NCI-H1694 (cell line): ENCODE measurements at regions not wholly inside any gene's neighbourhood (a gene's known extent, or its start where the extent isn't known, plus 50 kb on each side); places are given as distances from the start of the nearest gene placed in this dataset.
"Not testable (repeated sequence)": the region's sequence is repeated elsewhere in the genome, so short reads cannot be mapped to it uniquely, and the experiment has no call there.

Experiments
- DNase-seq: peaks from one replicate; lab custom pipeline; 2025; lab: John Stamatoyannopoulos, UW

GRCh38 chr3:153268564-153269279, 106.7 kb downstream of the RAP2B start:
- DNase-seq: no peak

GRCh38 chr3:153269730-153270129, 107.7 kb downstream of the RAP2B start:
- DNase-seq: no peak

GRCh38 chr3:153273217-153273616, 111.2 kb downstream of the RAP2B start:
- DNase-seq: no peak

- DNase-seq: no peak
Observed at GRCh38 chr3:153273767-153274435, 111.9 kb downstream of the RAP2B start.

- DNase-seq: no peak
Observed at GRCh38 chr3:153274561-153274960, 112.5 kb downstream of the RAP2B start.

GRCh38 chr3:153275514-153275913, 113.5 kb downstream of the RAP2B start:
- DNase-seq: no peak

GRCh38 chr3:153277029-153277428, 115.0 kb downstream of the RAP2B start:
- DNase-seq: no peak

- not testable (repeated sequence) for DNase-seq
Observed at GRCh38 chr3:153281236-153281997, 119.4 kb downstream of the RAP2B start.

- DNase-seq: no peak
Observed at GRCh38 chr3:153282355-153282754, 120.3 kb downstream of the RAP2B start.

- no peak for DNase-seq
Observed at GRCh38 chr3:153284282-153284938, 122.4 kb downstream of the RAP2B start.

- DNase-seq: no peak
Observed at GRCh38 chr3:153285194-153285641, 123.2 kb downstream of the RAP2B start.

- no peak for DNase-seq
Observed at GRCh38 chr3:153285982-153286381, 124.0 kb downstream of the RAP2B start.

- DNase-seq: no peak
Observed at GRCh38 chr3:153287017-153287416, 125.0 kb downstream of the RAP2B start.

- no peak for DNase-seq
Observed at GRCh38 chr3:153289334-153289808, 127.3 kb downstream of the RAP2B start.

GRCh38 chr3:153290268-153291015, 128.4 kb downstream of the RAP2B start:
- DNase-seq: no peak

GRCh38 chr3:153291059-153291685, 129.1 kb downstream of the RAP2B start:
- no peak for DNase-seq

- no peak for DNase-seq
Observed at GRCh38 chr3:153293265-153293664, 131.2 kb downstream of the RAP2B start.

- DNase-seq: no peak
Observed at GRCh38 chr3:153295901-153296300, 133.9 kb downstream of the RAP2B start.

GRCh38 chr3:153305189-153305588, 143.2 kb downstream of the RAP2B start:
- DNase-seq: no peak

- DNase-seq: no peak
Observed at GRCh38 chr3:153311541-153311940, 149.5 kb downstream of the RAP2B start.
